ENCODE measurements at regions not wholly inside any gene's neighbourhood (a gene's known extent, or its start where the extent isn't known, plus 50 kb on each side); places are given as distances from the start of the nearest gene placed in this dataset.

DNA sequence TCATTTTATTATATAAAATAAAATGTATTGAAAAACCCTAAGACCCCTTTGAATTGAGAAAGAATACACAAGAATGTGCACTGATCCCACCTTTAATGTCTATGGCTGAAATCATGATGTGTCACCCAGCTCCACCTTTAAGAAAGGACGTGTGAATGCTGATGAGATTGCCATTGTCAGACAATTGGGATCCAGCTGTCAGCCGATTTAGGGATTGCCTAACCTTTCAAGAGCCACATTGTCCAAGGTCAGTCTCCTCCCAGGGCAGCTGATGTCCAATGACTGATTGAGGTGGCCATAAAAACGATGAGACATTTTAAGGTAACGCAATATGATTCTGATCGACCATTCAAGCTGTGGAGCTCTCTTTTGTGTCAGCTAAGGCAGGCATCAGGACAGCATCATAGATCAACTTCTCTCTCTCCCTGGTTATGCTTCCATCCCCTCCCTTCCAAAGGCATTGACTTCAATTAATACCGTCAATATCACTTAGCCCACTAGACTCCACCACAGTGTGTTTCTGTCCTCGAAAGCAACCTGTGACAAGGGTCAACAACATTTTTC is 1676.4 kb downstream of the PCDH7 start:
- TF ChIP-seq, protein P1, sequence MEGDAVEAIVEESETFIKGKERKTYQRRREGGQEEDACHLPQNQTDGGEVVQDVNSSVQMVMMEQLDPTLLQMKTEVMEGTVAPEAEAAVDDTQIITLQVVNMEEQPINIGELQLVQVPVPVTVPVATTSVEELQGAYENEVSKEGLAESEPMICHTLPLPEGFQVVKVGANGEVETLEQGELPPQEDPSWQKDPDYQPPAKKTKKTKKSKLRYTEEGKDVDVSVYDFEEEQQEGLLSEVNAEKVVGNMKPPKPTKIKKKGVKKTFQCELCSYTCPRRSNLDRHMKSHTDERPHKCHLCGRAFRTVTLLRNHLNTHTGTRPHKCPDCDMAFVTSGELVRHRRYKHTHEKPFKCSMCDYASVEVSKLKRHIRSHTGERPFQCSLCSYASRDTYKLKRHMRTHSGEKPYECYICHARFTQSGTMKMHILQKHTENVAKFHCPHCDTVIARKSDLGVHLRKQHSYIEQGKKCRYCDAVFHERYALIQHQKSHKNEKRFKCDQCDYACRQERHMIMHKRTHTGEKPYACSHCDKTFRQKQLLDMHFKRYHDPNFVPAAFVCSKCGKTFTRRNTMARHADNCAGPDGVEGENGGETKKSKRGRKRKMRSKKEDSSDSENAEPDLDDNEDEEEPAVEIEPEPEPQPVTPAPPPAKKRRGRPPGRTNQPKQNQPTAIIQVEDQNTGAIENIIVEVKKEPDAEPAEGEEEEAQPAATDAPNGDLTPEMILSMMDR (IDR thresholded peaks at IDR 0.05) = no peak
- no peak for TF ChIP-seq POLR2A (IDR thresholded peaks at IDR 0.05)

Measured in adrenal gland (tissue), 5 donors.